Neural cell (in vitro differentiated cells): ENCODE measurements at regions not wholly inside any gene's neighbourhood (a gene's known extent, or its start where the extent isn't known, plus 50 kb on each side); places are given as distances from the start of the nearest gene placed in this dataset.

Experiments used
- EZH2 ChIP-seq: fragments of 200-600, 300-800 bp; shearing (Covaris generic), sonication (generic); IDR thresholded peaks from 2 replicates; pipeline ENCODE4 v1.6.1; 2014; ENCODE audit warnings: antibody characterized with exemption, low read length, borderline replicate concordance, mild to moderate bottlenecking; ENCODE audit not compliant: insufficient read depth, poor library complexity, severe bottlenecking
- REST ChIP-seq: IDR thresholded peaks from 2 replicates; pipeline ENCODE4 v1.6.1; 2012; ENCODE audit warnings: borderline replicate concordance
- TF ChIP-seq, protein P1 (sequence below): fragments of 450-650 bp; IDR thresholded peaks from 2 replicates; pipeline ENCODE4 v1.5.1; 2014; ENCODE audit warnings: antibody characterized with exemption, mild to moderate bottlenecking, moderate library complexity; ENCODE audit not compliant: poor library complexity, severe bottlenecking

DNA sequence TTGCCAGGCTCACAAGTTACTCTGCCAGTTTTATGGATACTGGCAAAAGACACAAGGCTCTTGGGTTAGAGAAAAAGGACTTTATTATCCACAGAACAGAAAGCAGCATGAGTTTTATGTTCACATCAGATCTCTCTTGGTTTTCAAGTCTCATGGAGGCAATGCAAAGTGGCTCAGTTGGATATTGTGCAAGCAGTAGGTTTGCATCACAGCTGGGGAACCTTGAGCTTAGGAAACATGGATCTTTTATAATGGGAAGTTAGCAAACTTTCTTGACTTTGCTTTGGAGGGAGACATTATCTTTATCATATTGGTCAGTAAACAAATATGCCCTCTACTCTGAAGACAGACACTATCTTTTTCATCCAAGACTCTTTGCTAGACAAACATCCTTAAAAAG, 109.2 kb upstream of the GRPR start:
- TF ChIP-seq, protein P1, sequence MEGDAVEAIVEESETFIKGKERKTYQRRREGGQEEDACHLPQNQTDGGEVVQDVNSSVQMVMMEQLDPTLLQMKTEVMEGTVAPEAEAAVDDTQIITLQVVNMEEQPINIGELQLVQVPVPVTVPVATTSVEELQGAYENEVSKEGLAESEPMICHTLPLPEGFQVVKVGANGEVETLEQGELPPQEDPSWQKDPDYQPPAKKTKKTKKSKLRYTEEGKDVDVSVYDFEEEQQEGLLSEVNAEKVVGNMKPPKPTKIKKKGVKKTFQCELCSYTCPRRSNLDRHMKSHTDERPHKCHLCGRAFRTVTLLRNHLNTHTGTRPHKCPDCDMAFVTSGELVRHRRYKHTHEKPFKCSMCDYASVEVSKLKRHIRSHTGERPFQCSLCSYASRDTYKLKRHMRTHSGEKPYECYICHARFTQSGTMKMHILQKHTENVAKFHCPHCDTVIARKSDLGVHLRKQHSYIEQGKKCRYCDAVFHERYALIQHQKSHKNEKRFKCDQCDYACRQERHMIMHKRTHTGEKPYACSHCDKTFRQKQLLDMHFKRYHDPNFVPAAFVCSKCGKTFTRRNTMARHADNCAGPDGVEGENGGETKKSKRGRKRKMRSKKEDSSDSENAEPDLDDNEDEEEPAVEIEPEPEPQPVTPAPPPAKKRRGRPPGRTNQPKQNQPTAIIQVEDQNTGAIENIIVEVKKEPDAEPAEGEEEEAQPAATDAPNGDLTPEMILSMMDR, result no peak
- TF ChIP-seq EZH2 (no peak), REST (no peak)
